ENCODE measurements at regions not wholly inside any gene's neighbourhood (a gene's known extent, or its start where the extent isn't known, plus 50 kb on each side); places are given as distances from the start of the nearest gene placed in this dataset.

DNA sequence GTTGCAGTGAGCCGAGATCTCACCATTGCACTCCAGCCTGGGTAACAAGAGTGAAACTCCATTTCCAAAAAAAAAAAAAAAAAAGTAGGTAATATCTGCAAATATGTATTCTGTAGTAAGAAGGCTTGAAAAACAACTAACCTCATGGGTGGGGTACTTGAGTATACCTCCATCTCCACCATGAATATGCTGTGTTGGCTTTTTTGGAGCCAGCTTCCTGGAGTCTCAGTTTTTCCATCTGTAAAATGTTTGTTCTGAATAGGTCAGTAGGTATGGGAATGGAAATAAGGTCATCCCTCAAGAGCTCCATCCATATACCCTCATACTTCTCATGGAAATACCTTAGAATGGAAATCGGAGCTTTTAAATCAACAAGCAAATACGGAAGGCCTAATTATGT lies 430.0 kb upstream of the FAM98A start (continued):
- TF ChIP-seq BCL11A (IDR thresholded peaks at IDR 0.05; ENCODE audit: low read depth in 2 of 2, low read length in 2 of 2) (no peak), HDAC2 (IDR thresholded peaks at IDR 0.05; ENCODE audit: borderline replicate concordance in 1 of 2, low read depth in 2 of 2, low read length in 2 of 2) (no peak), EZH2 (IDR thresholded peaks at IDR 0.05; ENCODE audit: low read depth, low read length, severe bottlenecking) (no peak)

All from H1 (cell line).